GM10248 (cell line): ENCODE measurements at regions not wholly inside any gene's neighbourhood (a gene's known extent, or its start where the extent isn't known, plus 50 kb on each side); places are given as distances from the start of the nearest gene placed in this dataset.
"Not testable (repeated sequence)": the region's sequence is repeated elsewhere in the genome, so short reads cannot be mapped to it uniquely, and the experiment has no call there.

Experiments
- CTCF ChIA-PET: fragments of 300-600 bp; sonication (Branson Sonifier 250); formaldehyde crosslinking; extraction: SDS; loops from one replicate; lab custom pipeline; 2021; ENCODE audit warnings: antibody characterized with exemption; lab: Yijun Ruan, JAX
- POLR2A ChIA-PET: fragments of 350-650 bp; sonication (Branson Sonifier 250); formaldehyde crosslinking; extraction: SDS; loops from one replicate; lab custom pipeline; 2020; ENCODE audit warnings: antibody characterized with exemption; lab: Yijun Ruan, JAX
- DNase-seq: peaks from one replicate; pipeline ENCODE4 v3.0.0; 2012; ENCODE audit errors: extremely low spot score
- CTCF ChIP-seq: IDR thresholded peaks from 2 replicates; pipeline ENCODE4 v1.5.1; 2012; ENCODE audit warnings: mild to moderate bottlenecking, low read depth; ENCODE audit errors: extremely low read depth, missing control alignments, control extremely low read depth

- no peak for DNase-seq
- no peak for TF ChIP-seq CTCF
- ChIA-PET POLR2A (no interaction called here), CTCF (interaction anchor here (1.3 kb wide), 1 partner anchor 20 kb away, joined by 3 read pairs; no protein-coding TSS in a partner anchor)
These were observed 1637.5 kb upstream of the GOT2 start for GRCh38 chr16:60371591-60371990.

GRCh38 chr16:60367739-60368138 lies 1633.6 kb upstream of the GOT2 start:
- ChIA-PET POLR2A (no interaction called here), CTCF (no interaction called here)
- DNase-seq: no peak
- TF ChIP-seq CTCF: no peak

- ChIA-PET CTCF (no interaction called here), POLR2A (no interaction called here)
- DNase-seq: no peak
- TF ChIP-seq CTCF: no peak
These were observed 1629.5 kb upstream of the GOT2 start for GRCh38 chr16:60363566-60363965.

GRCh38 chr16:60359866-60360265 lies 1625.8 kb upstream of the GOT2 start:
- POLR2A ChIA-PET, CTCF ChIA-PET, DNase-seq: not testable (repeated sequence)

GRCh38 chr16:60359412-60359811 lies 1625.3 kb upstream of the GOT2 start:
- DNase-seq, CTCF ChIA-PET, POLR2A ChIA-PET: not testable (repeated sequence)

GRCh38 chr16:60357876-60358522 lies 1623.9 kb upstream of the GOT2 start:
- CTCF ChIA-PET, POLR2A ChIA-PET, DNase-seq: not testable (repeated sequence)

GRCh38 chr16:60346256-60346655 lies 1612.1 kb upstream of the GOT2 start:
- no peak for TF ChIP-seq CTCF
- ChIA-PET CTCF (interaction anchor here (1.3 kb wide), 1 partner anchor 14 kb away, joined by 5 read pairs; no protein-coding TSS in a partner anchor), POLR2A (no interaction called here)
- DNase-seq: no peak

GRCh38 chr16:60337671-60338070 lies 1603.6 kb upstream of the GOT2 start:
- DNase-seq: no peak
- TF ChIP-seq CTCF: no peak
- POLR2A ChIA-PET: no interaction called here
- CTCF ChIA-PET: no interaction called here
